ENCODE measurements at regions not wholly inside any gene's neighbourhood (a gene's known extent, or its start where the extent isn't known, plus 50 kb on each side); places are given as distances from the start of the nearest gene placed in this dataset.

- DNase-seq, result no peak
Observed at GRCh38 chr4:38347251-38347650, 316.7 kb upstream of the KLF3 start.

GRCh38 chr4:38354421-38354820 is 309.6 kb upstream of the KLF3 start:
- DNase-seq, result no peak

GRCh38 chr4:38354872-38355271 is 309.1 kb upstream of the KLF3 start:
- no peak for DNase-seq

- no peak for DNase-seq
Observed at GRCh38 chr4:38356686-38357085, 307.3 kb upstream of the KLF3 start.

- DNase-seq, result no peak
Observed at GRCh38 chr4:38357546-38357945, 306.5 kb upstream of the KLF3 start.

GRCh38 chr4:38359113-38359512 is 304.9 kb upstream of the KLF3 start:
- DNase-seq, result no peak

GRCh38 chr4:38360201-38360600 is 303.8 kb upstream of the KLF3 start:
- no peak for DNase-seq

- DNase-seq, result no peak
Observed at GRCh38 chr4:38364383-38364963, 299.5 kb upstream of the KLF3 start.

GRCh38 chr4:38365261-38365660 is 298.7 kb upstream of the KLF3 start:
- DNase-seq, result no peak

- DNase-seq, result no peak
Observed at GRCh38 chr4:38365748-38366310, 298.2 kb upstream of the KLF3 start.

- no peak for DNase-seq
Observed at GRCh38 chr4:38366456-38366855, 297.5 kb upstream of the KLF3 start.

GRCh38 chr4:38366997-38367396 is 297.0 kb upstream of the KLF3 start:
- no peak for DNase-seq

GRCh38 chr4:38367642-38368174 is 296.3 kb upstream of the KLF3 start:
- DNase-seq, result no peak

- DNase-seq, result no peak
Observed at GRCh38 chr4:38368613-38369012, 295.4 kb upstream of the KLF3 start.

- no peak for DNase-seq
Observed at GRCh38 chr4:38371391-38371851, 292.6 kb upstream of the KLF3 start.

- DNase-seq, result no peak
Observed at GRCh38 chr4:38373375-38373774, 290.6 kb upstream of the KLF3 start.

- no peak for DNase-seq
Observed at GRCh38 chr4:38377195-38377594, 286.8 kb upstream of the KLF3 start.

GRCh38 chr4:38378478-38378877 is 285.5 kb upstream of the KLF3 start:
- no peak for DNase-seq

- DNase-seq, result no peak
Observed at GRCh38 chr4:38381788-38382187, 282.2 kb upstream of the KLF3 start.

GRCh38 chr4:38382520-38382919 is 281.5 kb upstream of the KLF3 start:
- peak; percentile 70 for DNase-seq

- DNase-seq, result no peak
Observed at GRCh38 chr4:38383646-38384121, 280.3 kb upstream of the KLF3 start.

GRCh38 chr4:38385093-38386004 is 278.6 kb upstream of the KLF3 start:
- DNase-seq, result no peak

- no peak for DNase-seq
Observed at GRCh38 chr4:38386005-38386551, 277.9 kb upstream of the KLF3 start.
